ENCODE measurements at regions not wholly inside any gene's neighbourhood (a gene's known extent, or its start where the extent isn't known, plus 50 kb on each side); places are given as distances from the start of the nearest gene placed in this dataset.

GRCh38 chr5:33241802-33242201, 199.0 kb upstream of the TARS1 start:
- Mint-ChIP-seq H3K27me3 (ENCODE audit: insufficient read depth, low read depth, poor library complexity) (no peaks in the 10 kb centered on the region), H3K36me3 (ENCODE audit: low read depth) (no peaks in the 10 kb centered on the region), H3K4me1 (no peaks in the 10 kb centered on the region), H3K9me3 (no peaks in the 10 kb centered on the region), H3K27ac (no peak overlapping the region), H3K4me3 (no peak overlapping the region)
- Histone ChIP-seq H2AFZ (no peak overlapping the region), H3K4me3 (no peak overlapping the region), H3K36me3 (ENCODE audit: insufficient read depth) (no peaks in the 10 kb centered on the region), H4K20me1 (replicated peaks; ENCODE audit: insufficient read depth) (no peaks in the 10 kb centered on the region), H3F3A (replicated peaks; ENCODE audit: low read depth) (no peaks in the 10 kb centered on the region), H3K27me3 (ENCODE audit: insufficient read depth) (no peaks in the 10 kb centered on the region), H3K27ac (ENCODE audit: low read depth) (no peak overlapping the region), H3K9me2 (ENCODE audit: insufficient read depth) (peaks cover 4% of the 10 kb centered on the region; the same call in 1 of the 2 replicates), H3K4me2 (no peak overlapping the region), H3K4me1 (ENCODE audit: insufficient read depth) (no peaks in the 10 kb centered on the region), H3K79me2 (replicated peaks; ENCODE audit: insufficient read depth) (no peaks in the 10 kb centered on the region)
- TF ChIP-seq STAT1 (IDR thresholded peaks at IDR 0.05; ENCODE audit: unreplicated experiment) (no peak), NANOG (IDR thresholded peaks at IDR 0.05; ENCODE audit: borderline replicate concordance) (no peak), ZNF331 (CRISPR knock-in tag; IDR thresholded peaks at IDR 0.05; ENCODE audit: low read depth) (no peak), REST (IDR thresholded peaks at IDR 0.05; ENCODE audit: unreplicated experiment) (no peak)
- no peak for DNase-seq (ENCODE audit: low spot score)
- no peak for ATAC-seq

GRCh38 chr5:33242277-33242676, 198.5 kb upstream of the TARS1 start:
- H4K20me1 ChIP-seq (replicated peaks; ENCODE audit: insufficient read depth), result no peaks in the 10 kb centered on the region
- no peaks in the 10 kb centered on the region for H3K79me2 ChIP-seq (replicated peaks; ENCODE audit: insufficient read depth)
- H3K36me3 ChIP-seq (ENCODE audit: insufficient read depth), result no peaks in the 10 kb centered on the region
- no peak overlapping the region for H2AFZ ChIP-seq
- no peaks in the 10 kb centered on the region for H3K27me3 ChIP-seq (ENCODE audit: insufficient read depth)
- Mint-ChIP-seq H3K27me3 (ENCODE audit: insufficient read depth, low read depth, poor library complexity) (no peaks in the 10 kb centered on the region), H3K36me3 (ENCODE audit: low read depth) (no peaks in the 10 kb centered on the region), H3K9me3 (no peaks in the 10 kb centered on the region), H3K4me1 (no peaks in the 10 kb centered on the region), H3K4me3 (no peak overlapping the region), H3K27ac (no peak overlapping the region)
- H3K27ac ChIP-seq (ENCODE audit: low read depth), result no peak overlapping the region
- H3K9me2 ChIP-seq (ENCODE audit: insufficient read depth), result peaks cover 2% of the 10 kb centered on the region; the same call in 1 of the 2 replicates
- ATAC-seq (no peak), DNase-seq (ENCODE audit: low spot score) (no peak)
- no peaks in the 10 kb centered on the region for H3F3A ChIP-seq (replicated peaks; ENCODE audit: low read depth)
- no peak overlapping the region for H3K4me2 ChIP-seq
- no peaks in the 10 kb centered on the region for H3K4me1 ChIP-seq (ENCODE audit: insufficient read depth)
- no peak overlapping the region for H3K4me3 ChIP-seq
- no peak for TF ChIP-seq CREB1 (CRISPR knock-in tag; IDR thresholded peaks at IDR 0.05; ENCODE audit: low read depth)
- no peak for TF ChIP-seq REST (IDR thresholded peaks at IDR 0.05; ENCODE audit: unreplicated experiment)
- no peak for TF ChIP-seq NANOG (IDR thresholded peaks at IDR 0.05; ENCODE audit: borderline replicate concordance)
- TF ChIP-seq STAT1 (IDR thresholded peaks at IDR 0.05; ENCODE audit: unreplicated experiment), result no peak
- TF ChIP-seq ZNF462 (CRISPR knock-in tag; IDR thresholded peaks at IDR 0.05), result no peak
- TF ChIP-seq ZNF331 (CRISPR knock-in tag; IDR thresholded peaks at IDR 0.05; ENCODE audit: low read depth), result no peak
- no peak for TF ChIP-seq EZH2phosphoT487 (IDR thresholded peaks at IDR 0.05; ENCODE audit: unreplicated experiment)

Measured in GM23338 (cell line).